HEK293 (cell line): ENCODE measurements at regions not wholly inside any gene's neighbourhood (a gene's known extent, or its start where the extent isn't known, plus 50 kb on each side); places are given as distances from the start of the nearest gene placed in this dataset.

Experiments used
- PATZ1 ChIP-seq: fragments of 450-650 bp; formaldehyde crosslinking; IDR thresholded peaks from 2 replicates; pipeline ENCODE4 v1.5.1; 2016; ENCODE audit warnings: missing biosample characterization, missing genetic modification characterization
- SP2 ChIP-seq: fragments of 450-650 bp; formaldehyde crosslinking; IDR thresholded peaks from 2 replicates; pipeline ENCODE4 v1.5.1; 2016; ENCODE audit warnings: missing biosample characterization, missing genetic modification characterization
- YY1 ChIP-seq: fragments of 450-650 bp; formaldehyde crosslinking; IDR thresholded peaks from 2 replicates; pipeline ENCODE4 v1.5.1; 2018; ENCODE audit warnings: missing biosample characterization, missing genetic modification characterization
- ZIC2 ChIP-seq: fragments of 450-650 bp; formaldehyde crosslinking; IDR thresholded peaks from 2 replicates; pipeline ENCODE4 v1.5.1; 2016; ENCODE audit warnings: missing biosample characterization, missing genetic modification characterization
- ZNF140 ChIP-seq: fragments of 450-650 bp; formaldehyde crosslinking; IDR thresholded peaks from 2 replicates; pipeline ENCODE4 v1.5.1; 2016; ENCODE audit warnings: missing biosample characterization, missing genetic modification characterization
- ZNF16 ChIP-seq: fragments of 450-650 bp; formaldehyde crosslinking; IDR thresholded peaks from 2 replicates; pipeline ENCODE4 v1.5.1; 2016; ENCODE audit warnings: low read depth, missing biosample characterization, missing genetic modification characterization
- ZNF174 ChIP-seq: fragments of 450-650 bp; formaldehyde crosslinking; IDR thresholded peaks from 2 replicates; pipeline ENCODE4 v1.5.0; 2017; ENCODE audit warnings: missing biosample characterization, mild to moderate bottlenecking, missing genetic modification characterization
- ZNF302 ChIP-seq: fragments of 450-650 bp; formaldehyde crosslinking; IDR thresholded peaks from 2 replicates; pipeline ENCODE4 v1.5.1; 2016; ENCODE audit warnings: missing biosample characterization, missing genetic modification characterization, low read depth
- ZNF311 ChIP-seq: fragments of 450-650 bp; formaldehyde crosslinking; IDR thresholded peaks from 2 replicates; pipeline ENCODE4 v1.5.1; 2017; ENCODE audit warnings: missing biosample characterization, missing genetic modification characterization, borderline replicate concordance
- ZNF423 ChIP-seq: fragments of 450-650 bp; formaldehyde crosslinking; IDR thresholded peaks from 2 replicates; pipeline ENCODE4 v1.5.1; 2016; ENCODE audit warnings: missing biosample characterization, missing genetic modification characterization
- TF ChIP-seq, protein P1 (sequence below): fragments of 450-650 bp; formaldehyde crosslinking; IDR thresholded peaks from 2 replicates; pipeline ENCODE4 v1.5.1; 2016; ENCODE audit warnings: missing biosample characterization, missing genetic modification characterization
- TF ChIP-seq, protein P2 (sequence below): fragments of 450-650 bp; formaldehyde crosslinking; IDR thresholded peaks from 2 replicates; pipeline ENCODE4 v1.5.1; 2016; ENCODE audit warnings: missing biosample characterization, missing genetic modification characterization
- TF ChIP-seq, protein P3 (sequence below): fragments of 450-650 bp; formaldehyde crosslinking; IDR thresholded peaks from 2 replicates; pipeline ENCODE4 v1.5.1; 2017; ENCODE audit warnings: missing biosample characterization, missing genetic modification characterization

GRCh38 chr9:1272488-1272887 is 222.3 kb downstream of the DMRT2 start:
- TF ChIP-seq YY1 (tag by site-specific recombination) = no peak
- TF ChIP-seq, protein P1, sequence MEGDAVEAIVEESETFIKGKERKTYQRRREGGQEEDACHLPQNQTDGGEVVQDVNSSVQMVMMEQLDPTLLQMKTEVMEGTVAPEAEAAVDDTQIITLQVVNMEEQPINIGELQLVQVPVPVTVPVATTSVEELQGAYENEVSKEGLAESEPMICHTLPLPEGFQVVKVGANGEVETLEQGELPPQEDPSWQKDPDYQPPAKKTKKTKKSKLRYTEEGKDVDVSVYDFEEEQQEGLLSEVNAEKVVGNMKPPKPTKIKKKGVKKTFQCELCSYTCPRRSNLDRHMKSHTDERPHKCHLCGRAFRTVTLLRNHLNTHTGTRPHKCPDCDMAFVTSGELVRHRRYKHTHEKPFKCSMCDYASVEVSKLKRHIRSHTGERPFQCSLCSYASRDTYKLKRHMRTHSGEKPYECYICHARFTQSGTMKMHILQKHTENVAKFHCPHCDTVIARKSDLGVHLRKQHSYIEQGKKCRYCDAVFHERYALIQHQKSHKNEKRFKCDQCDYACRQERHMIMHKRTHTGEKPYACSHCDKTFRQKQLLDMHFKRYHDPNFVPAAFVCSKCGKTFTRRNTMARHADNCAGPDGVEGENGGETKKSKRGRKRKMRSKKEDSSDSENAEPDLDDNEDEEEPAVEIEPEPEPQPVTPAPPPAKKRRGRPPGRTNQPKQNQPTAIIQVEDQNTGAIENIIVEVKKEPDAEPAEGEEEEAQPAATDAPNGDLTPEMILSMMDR = no peak
- TF ChIP-seq ZIC2 = no peak
- TF ChIP-seq, protein P2, sequence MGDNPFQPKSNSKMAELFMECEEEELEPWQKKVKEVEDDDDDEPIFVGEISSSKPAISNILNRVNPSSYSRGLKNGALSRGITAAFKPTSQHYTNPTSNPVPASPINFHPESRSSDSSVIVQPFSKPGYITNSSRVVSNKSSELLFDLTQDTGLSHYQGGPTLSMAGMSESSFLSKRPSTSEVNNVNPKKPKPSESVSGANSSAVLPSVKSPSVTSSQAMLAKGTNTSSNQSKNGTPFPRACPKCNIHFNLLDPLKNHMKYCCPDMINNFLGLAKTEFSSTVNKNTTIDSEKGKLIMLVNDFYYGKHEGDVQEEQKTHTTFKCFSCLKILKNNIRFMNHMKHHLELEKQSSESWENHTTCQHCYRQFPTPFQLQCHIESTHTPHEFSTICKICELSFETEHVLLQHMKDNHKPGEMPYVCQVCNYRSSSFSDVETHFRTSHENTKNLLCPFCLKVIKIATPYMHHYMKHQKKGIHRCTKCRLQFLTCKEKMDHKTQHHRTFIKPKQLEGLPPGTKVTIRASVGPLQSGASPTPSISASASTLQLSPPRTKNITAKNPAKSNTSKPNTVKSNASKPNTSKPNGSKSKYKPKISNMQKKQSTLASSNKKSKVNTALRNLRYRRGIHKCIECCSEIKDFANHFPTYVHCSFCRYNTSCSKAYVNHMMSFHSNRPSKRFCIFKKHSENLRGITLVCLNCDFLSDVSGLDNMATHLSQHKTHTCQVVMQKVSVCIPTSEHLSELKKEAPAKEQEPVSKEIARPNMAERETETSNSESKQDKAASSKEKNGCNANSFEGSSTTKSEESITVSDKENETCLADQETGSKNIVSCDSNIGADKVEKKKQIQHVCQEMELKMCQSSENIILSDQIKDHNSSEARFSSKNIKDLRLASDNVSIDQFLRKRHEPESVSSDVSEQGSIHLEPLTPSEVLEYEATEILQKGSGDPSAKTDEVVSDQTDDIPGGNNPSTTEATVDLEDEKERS (tag by site-specific recombination) = no peak
- TF ChIP-seq ZNF174 = no peak
- no peak for TF ChIP-seq PATZ1 (tag by site-specific recombination)
- no peak for TF ChIP-seq ZNF311
- no peak for TF ChIP-seq ZNF16 (tag by site-specific recombination)
- TF ChIP-seq ZNF140 = no peak
- TF ChIP-seq SP2 (tag by site-specific recombination) = no peak
- TF ChIP-seq ZNF423 = no peak
- no peak for TF ChIP-seq ZNF302 (tag by site-specific recombination)
- TF ChIP-seq, protein P3, sequence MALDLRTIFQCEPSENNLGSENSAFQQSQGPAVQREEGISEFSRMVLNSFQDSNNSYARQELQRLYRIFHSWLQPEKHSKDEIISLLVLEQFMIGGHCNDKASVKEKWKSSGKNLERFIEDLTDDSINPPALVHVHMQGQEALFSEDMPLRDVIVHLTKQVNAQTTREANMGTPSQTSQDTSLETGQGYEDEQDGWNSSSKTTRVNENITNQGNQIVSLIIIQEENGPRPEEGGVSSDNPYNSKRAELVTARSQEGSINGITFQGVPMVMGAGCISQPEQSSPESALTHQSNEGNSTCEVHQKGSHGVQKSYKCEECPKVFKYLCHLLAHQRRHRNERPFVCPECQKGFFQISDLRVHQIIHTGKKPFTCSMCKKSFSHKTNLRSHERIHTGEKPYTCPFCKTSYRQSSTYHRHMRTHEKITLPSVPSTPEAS (tag by site-specific recombination) = no peak
